Stimulated activated CD8-positive, alpha-beta memory T cell treated with anti-CD3 and anti-CD28 coated beads, Interleukin-2, amount 100 ng/mL, for 1 hour (primary cell): ENCODE measurements at regions not wholly inside any gene's neighbourhood (a gene's known extent, or its start where the extent isn't known, plus 50 kb on each side); places are given as distances from the start of the nearest gene placed in this dataset.
"Not testable (repeated sequence)": the region's sequence is repeated elsewhere in the genome, so short reads cannot be mapped to it uniquely, and the experiment has no call there.

Source experiments
- DNase-seq, 2 donors: peaks; one replicate each; pipeline ENCODE4 v3.0.0-alpha.2; 2020; ENCODE audit warnings: low read depth in 2 of 2

DNA sequence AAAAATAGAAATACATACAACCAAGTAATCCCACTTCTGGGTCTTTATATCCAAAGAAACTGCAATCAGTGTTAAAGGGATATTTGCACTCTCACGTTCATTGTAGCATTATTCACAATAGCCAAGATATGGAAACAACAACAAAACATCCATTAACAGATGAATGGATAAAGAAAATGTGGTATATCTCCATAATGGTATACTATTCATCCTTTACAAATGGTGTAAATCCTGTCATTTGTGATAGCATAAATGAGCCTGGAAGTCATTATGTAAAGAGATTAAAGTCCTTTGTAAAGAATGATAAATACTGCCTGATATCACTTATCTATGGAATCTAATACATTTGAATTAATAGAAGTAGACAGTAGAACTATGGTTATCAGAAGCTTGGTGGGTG lies 327.7 kb downstream of the UTRN start:
- DNase-seq: no peak

DNA sequence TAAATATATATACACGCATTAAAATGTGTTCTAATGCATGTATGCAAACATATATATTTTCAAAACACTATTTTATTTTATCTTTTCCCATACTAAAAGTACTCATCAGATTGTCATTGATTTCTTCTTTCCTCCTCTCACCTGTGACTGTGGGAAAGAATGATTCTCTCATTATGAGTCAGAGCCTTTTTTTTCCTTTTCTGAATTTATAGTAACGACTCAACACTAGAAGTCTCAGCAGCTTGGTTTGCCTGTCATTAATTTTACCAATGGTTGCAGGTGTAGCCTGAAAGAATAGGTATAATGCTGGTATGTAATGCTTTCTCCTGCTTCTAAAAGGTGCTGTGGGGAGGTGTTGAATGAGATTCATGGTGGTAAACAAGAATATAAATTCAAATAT lies 328.7 kb downstream of the UTRN start:
- no peak for DNase-seq

DNA sequence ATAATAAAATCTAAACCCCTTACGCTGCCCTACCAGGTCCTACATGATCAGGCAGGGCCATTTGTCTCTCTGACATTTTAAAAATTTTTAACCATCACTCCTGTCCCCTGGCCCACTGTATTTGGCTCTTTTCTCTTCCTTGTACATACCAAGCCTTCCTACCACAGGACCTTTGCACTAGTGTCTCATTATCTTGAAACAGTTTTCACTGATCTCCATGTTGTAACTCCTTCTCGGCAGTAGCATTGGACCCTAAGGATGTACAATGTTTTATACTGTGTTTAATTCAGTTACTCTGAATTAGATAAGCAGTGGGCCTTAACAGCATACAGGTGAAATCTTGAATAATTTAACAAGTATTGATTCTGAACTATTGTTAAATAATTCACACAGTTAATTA lies 330.7 kb downstream of the UTRN start:
- no peak for DNase-seq

DNA sequence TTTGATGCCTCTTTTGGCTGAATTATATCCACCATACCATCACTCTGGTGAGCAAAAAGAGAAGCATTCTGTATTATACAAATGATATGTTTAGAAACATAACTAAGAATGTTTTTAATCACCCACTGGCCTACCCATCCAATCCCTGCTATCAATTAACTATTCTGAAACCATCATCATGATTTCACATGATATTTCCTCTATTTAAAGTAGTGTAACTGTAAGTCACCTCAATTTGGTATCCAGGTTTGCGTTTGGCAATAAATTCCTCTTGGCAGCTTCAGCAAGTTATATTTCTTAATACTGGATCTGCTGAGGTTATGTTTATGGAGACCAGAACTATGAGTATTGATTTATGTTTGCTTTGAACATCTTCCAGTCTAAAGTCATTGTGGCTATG lies 332.1 kb downstream of the UTRN start:
- no peak for DNase-seq

DNA sequence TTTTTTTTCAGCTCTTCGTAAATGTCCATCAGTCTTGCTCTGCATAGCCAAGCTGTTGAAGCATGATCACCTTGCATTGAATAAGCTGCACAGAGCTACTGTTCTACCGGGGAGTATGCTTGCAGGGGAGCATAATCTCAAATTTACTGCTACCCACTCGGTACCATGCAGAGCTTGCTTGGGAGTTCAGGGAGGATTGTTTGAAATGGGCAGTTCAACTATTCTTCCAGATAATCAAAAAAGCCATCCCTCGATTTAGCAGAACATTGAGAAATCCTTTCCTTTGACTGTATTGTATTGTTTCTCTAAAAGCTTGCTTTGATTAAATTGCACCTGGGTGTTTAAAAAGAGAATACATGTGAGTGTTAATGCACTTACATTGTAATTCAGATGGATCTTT lies 332.6 kb downstream of the UTRN start:
- no peak for DNase-seq

DNA sequence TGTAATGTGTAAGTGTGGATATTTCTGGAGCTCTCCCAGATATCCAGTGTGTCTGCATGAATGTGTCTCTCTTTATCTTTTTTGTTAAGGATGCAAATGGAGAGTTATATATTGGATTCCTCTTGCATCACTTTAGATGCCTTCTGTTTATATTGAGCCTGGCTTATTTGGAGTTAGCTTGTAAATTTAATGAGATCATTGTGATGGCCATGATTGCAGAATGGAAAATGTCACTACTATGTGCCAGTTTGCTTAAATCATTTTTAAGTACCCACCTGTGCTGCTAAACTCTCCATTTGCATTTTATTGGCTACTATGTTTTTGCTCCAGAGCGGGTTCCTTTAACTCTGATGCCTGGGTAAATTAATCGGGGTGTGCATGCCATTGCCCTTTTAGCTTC lies 334.8 kb downstream of the UTRN start:
- DNase-seq: no peak

DNA sequence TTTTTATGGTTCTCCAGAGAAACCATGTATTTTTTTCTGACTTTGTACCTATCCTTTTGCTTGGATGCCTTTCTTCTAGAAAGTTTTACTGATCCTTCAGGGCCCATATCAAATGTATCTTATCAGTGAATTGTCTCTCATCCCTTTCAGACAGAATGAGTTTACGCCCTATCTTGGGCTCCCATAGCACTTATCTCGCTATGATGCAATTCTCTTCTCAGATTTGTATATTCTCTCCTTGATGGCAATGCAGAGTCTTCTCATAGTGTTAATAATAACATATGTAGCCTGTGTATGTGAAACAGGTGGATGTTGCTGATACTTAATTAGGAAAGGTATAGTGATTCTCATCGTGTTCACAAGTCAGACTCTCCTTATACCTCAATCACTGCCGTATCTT lies 336.2 kb downstream of the UTRN start:
- DNase-seq: no peak

DNA sequence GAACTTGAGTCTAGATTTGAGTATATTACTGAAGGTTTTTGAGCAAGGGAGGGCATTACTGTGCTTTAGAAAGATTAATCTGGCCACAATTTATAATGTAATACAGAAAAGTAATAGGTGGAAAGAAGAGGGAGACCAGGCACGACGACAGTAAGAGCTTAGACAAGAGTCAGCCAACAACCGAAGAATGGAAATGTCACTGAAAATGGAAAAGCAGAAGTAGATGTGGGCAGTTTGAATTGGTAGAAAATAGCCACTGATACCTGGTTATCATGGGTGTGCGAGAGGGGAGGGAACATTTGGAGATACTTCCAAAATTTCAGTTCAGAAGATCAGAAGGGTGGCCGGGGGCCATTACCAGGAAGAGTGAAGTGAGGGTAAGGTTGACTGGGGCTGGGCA lies 339.1 kb downstream of the UTRN start:
- DNase-seq: no peak

DNA sequence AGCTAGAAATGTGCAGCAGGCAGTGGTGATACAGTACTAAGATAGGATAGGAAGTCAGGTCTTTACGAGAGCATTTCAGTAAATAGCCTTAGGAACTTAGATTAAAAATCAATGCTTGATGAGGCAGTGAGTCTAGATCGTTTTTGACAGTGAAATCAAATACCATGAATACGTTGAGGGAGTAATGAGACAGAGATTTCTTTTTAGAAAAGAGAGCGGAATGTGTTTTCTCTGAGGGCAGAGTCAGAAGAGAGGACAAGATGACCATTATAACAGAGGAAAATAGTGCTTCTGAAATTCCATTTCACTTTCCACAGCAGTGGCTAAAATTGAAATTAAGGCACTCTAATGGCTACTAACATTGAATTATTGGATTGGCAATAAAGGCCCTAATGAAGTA lies 339.6 kb downstream of the UTRN start:
- DNase-seq: no peak

DNA sequence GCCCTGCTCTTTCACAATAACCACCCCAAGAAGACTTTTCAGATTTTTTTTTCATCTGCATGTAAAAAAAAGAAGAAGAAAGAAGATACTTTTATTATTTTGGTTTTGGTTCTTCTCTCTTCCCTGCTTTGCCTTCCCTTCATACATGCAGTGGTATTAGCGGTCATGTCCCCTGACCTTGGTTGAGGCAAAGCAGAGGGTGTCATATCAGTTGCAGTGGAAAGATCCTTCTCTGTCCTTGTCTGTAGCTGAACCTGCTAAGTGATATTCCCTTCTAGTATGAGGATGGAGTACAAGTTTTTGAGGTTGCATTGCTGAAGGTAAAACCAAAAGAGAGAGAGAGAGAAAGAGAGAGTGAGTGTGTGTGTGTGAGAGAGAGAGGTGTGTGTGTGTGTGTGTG lies 345.7 kb downstream of the UTRN start:
- no peak for DNase-seq

DNA sequence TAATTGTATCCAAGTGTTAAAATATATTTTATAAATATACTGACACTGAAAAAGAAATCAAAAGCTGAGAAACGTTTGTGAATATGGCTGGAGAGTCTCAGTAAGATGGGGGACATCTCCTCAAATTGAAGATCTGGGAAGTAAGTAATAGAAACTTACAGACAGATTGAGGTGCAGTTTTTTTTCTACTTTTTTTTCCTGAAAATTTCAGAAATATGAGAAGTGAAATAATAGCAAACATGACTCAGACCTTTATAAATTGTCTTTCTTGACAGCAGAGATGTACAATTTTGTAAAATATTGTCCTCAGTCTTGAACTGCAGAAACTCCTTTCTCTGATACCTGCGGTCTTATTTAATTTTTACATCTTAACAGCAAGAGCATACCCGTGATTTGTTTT lies 347.1 kb downstream of the UTRN start:
- DNase-seq: no peak

DNA sequence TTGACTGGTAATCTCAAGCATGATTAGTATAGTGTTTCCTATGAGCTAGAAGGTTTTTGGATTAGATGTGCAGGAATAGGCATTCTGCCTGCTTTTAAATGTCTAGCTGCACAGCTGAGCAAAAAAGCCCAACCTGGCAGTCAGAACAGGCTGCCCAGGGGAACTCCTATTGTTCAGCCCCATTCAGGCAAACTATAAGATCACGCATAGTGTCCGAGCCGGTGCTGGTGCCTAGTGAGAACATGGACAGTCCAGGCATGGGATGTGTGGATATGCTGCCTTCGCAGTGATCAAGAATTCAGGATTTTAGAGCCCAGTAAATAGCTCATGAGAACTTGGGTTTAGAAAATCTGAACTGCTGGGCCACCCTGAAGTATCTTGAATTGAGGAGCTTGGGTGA lies 348.8 kb downstream of the UTRN start:
- no peak for DNase-seq

DNA sequence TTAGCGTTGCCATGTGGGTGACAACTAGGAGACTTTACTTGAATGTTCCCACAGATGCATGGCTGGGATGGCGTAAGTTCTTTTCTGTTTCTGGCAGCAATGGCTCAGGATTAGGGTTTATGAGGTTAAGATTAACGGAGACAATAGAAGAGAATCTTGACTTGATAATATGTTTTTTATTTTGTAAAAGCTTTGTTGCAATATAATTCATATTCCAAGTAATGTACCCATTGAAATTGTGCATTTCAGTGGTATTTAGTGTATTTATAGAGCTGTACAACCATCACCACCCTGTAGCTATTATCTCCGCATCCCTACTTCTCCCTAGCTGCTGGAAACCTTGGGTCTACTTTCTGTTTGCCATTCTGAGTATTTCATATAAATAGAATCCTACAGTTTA lies 349.2 kb downstream of the UTRN start:
- DNase-seq: no peak

DNA sequence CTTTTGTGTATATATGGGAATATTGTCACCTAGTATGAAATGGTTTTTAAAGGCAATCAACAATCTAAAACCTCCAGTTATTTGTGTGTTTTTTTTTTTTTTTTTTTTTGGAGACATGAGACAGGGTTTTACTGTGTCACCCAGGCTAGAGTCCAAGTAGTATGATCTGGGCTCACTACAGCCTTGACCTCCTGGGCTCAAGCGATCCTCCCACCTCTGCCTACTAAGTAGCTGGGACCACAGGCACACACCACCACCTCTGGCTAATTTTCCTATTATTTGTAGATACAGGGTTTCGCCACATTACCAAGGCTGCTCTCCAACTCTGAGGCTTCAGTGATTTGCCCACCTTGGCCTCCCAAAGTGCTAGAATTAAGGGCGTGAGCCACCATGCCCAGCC lies 349.9 kb downstream of the UTRN start:
- DNase-seq: no peak

DNA sequence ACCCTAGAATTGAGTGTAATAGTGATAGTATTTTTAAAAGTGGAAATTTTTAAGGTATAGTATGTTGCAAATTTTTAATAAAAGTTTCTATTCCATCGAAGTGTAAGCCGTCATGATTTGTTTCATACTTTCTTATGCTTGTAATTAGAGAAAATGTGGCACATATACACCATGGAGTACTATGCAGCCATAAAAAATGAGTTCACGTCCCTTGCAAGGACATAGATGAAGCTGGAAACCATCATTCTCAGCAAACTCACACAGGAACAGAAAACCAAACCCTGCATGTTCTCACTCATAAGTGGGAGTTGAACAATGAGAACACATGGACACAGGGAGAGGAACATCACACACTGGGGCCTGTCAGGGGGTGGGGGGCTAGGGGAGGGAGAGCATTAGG lies 350.9 kb downstream of the UTRN start:
- not testable (repeated sequence) for DNase-seq

DNA sequence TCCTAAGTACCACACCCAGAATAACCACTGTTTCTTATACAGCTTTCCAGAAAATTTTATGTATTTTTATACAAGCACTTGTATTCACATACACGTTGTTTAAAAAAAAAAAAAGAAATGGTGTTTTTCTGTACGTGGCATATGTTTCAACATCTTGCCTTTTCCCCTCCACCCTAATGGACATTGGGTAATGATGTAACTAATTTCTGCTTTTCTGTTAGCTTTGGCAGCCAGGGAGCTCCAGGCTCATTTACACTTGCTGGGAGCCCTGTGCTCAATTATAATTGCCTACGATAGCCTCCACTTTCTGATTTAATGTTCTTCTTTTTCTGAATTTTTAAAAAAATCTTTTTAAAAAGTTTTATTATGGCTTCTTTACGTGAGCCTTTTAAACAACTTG lies 352.4 kb downstream of the UTRN start:
- DNase-seq: no peak

DNA sequence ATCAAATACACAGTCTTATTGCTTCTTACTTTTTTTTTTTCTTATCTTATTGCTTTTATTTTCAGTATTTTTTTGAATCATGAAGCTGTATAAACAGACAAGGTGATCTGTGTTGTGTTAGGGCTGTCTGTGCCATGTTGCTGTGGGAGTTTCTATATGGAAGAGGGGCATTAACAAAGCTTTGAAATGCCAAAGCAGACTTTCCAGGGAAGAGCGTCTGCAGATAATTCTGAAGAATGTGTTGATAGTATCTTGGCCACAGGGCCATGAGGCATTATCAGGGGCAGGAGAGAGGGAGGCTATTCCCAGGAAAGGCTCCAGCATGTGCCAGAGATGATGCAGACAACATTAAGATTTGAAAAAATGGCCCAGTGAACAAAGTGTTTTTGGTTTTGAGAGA lies 354.5 kb downstream of the UTRN start:
- DNase-seq: no peak

DNA sequence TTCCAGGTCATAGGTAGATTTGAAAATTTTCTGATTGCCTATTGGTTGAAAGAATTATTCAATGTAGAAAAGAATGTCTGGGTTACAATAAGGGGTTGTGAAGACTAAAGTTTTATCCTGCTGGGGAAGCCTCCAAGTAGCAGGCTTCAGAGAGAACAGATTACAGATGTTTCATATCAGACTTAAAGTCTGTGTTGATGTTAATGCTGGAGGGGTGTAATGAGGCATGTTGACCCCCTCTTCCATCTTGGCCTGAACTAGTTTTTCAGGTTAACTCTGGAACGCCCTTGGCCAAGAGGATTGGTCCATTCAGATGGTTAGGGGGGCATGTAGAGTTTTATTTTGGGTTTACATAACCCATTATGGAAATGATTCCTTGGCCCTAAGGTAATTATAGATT lies 356.2 kb downstream of the UTRN start:
- no peak for DNase-seq

DNA sequence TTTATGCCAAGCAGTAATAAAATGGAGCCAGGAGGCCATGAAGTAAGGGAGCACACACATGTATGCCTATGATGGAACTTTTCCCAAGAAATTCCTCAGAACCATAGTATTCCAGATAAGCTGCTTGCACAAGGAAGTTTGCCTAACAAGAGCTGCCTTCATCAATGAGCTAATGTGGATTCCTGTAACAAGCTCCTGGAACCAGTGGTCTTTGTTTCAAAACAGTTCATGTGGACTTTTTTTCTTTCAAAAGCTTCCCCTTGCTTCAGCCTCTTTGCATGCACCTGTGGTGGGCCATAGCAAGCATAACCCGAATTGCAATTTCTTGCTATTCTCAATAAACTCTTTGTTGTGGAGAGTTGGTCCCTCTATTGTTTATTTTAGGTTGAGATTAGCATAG lies 359.6 kb downstream of the UTRN start:
- DNase-seq: no peak

DNA sequence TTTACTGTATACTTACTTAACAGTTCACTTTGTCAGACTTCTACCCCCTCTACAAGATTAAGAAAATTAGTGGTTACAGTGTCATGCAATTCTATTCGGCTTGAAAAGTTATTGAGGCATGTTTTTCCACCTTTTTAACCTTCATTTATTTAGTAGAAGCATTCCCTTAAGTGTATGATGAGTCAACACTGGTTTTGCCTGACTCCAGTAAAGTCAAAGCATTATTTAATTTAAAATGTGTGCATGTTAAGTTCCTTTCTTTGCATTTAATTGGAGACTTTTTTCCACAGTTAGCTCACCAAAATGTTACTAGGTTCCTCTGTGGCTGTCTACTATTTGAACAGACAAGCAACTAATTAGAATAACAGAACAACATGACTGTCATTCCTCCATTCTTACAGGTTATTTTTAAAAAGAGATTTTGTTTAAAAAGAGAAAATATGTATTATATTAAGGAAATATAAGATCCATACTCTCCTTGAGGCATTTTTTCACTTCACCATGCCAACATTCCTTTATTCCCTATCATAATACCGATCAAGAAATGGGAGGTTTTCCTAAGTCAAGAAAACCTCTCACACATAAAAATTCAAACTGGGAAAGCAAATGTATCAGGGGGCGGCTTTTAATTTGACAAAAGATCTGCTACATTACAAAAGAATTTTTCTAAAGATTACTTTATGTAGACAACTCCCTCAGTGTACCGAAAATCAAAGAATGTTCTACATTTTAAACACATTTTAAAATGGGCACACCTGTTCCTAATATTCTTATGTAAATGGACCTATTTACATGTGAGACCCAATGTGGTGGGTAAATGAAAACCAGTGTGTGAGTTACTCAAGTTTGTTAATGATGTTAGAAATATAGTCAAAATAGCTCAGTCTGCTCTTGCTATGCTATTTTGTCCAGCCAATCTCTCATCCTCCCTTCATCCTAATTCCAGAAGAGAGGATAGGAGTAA lies 361.2 kb downstream of the UTRN start:
- no peak for DNase-seq

DNA sequence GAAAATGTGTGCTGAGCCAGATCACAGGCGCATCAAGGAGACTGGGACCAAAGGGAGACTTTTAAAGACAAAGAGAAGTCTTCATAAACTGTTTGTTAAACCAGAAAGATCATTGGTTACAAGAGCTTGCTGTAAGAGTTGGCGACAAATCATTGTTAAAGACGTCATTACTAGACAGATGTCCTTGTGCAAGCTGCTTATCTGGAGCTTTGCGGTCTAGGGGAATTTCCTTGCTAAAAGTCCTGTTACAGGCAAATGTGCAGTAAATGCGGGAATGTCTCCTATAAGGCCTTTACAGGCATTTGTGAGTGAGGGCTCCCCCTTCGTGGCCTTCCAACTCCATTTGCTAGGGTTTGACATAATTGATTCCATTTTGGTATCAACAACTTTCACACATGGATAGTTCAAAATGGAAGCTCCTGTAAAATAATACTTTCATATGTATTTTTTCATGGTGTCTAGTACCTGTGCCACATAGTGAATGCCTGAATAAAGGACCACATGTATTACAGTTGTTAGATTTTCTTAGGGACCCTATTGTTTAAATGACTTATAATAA lies 362.4 kb downstream of the UTRN start:
- DNase-seq: no peak

DNA sequence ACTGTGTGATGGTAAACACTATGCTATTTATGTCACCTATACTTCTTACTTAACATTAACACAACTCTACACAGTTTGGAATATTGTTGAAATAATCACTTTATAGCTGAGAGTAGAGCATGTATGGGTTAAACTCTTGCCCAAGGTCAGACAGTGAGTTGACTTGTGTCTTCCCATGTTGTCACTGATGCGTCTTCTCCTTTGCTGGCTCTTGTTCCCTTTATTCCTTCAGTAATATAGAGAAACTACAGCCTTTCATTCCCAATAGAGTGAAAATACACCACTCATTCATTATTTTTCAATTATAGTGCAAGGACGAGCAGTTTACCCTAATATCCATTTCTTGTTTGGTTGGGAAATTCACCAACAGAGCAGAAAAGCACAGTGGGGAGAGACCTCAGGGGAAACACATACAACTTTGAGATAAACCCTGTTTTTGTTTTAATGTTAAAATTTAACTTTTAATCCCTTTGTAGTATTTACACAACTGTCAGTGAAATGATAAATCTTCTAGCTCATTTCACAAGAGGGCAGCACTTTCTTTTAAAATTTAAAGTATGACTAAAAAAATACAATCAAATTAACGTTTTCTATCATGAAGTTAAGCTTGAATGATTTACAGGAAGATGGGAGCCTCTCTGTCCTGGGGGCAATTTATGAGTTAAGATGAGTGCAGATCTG lies 363.0 kb downstream of the UTRN start:
- DNase-seq: no peak

DNA sequence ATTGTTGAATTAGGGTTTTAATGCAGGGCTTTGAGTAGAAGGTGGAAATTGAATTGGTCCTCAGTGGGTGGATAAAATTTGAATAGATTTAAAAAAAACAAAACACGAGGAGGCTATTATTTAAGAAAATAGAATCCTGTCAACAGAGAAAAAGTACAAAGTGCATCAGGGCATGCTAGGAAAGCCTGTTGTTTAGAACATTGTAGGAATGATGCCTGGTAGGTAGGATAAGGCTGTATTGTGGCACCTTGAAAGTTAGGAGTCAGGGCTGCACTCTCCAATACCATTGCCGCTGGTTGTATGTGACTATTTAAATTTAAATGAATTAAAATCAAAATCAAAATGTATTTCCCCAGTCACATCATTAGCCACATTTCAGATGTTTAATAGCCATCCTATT lies 363.9 kb downstream of the UTRN start:
- no peak for DNase-seq
